NCI-H2029 (cell line): ENCODE measurements at regions not wholly inside any gene's neighbourhood (a gene's known extent, or its start where the extent isn't known, plus 50 kb on each side); places are given as distances from the start of the nearest gene placed in this dataset.
"Not testable (repeated sequence)": the region's sequence is repeated elsewhere in the genome, so short reads cannot be mapped to it uniquely, and the experiment has no call there.

Experiments used
- DNase-seq: peaks from one replicate; lab custom pipeline; 2025; lab: John Stamatoyannopoulos, UW

GRCh38 chr16:29199626-29200025 lies 206.9 kb downstream of the NPIPB11 start:
- DNase-seq: not testable (repeated sequence)

- DNase-seq: no peak
These were observed 207.6 kb downstream of the NPIPB11 start for GRCh38 chr16:29198731-29199521.

GRCh38 chr16:29198231-29198630 lies 208.3 kb downstream of the NPIPB11 start:
- DNase-seq: no peak

GRCh38 chr16:29197494-29198100 lies 208.9 kb downstream of the NPIPB11 start:
- not testable (repeated sequence) for DNase-seq

GRCh38 chr16:29196746-29197145 lies 209.8 kb downstream of the NPIPB11 start:
- DNase-seq: not testable (repeated sequence)

GRCh38 chr16:29195116-29195872 lies 210.4 kb downstream of the LAT start:
- DNase-seq: not testable (repeated sequence)

GRCh38 chr16:29194185-29194844 lies 209.5 kb downstream of the LAT start:
- DNase-seq: not testable (repeated sequence)

GRCh38 chr16:29193634-29194033 lies 208.8 kb downstream of the LAT start:
- DNase-seq: not testable (repeated sequence)

GRCh38 chr16:29193248-29193574 lies 208.4 kb downstream of the LAT start:
- DNase-seq: not testable (repeated sequence)

GRCh38 chr16:29192329-29193247 lies 207.7 kb downstream of the LAT start:
- no peak for DNase-seq

- DNase-seq: not testable (repeated sequence)
These were observed 206.9 kb downstream of the LAT start for GRCh38 chr16:29191636-29192180.

- not testable (repeated sequence) for DNase-seq
These were observed 205.9 kb downstream of the LAT start for GRCh38 chr16:29190553-29191431.

- not testable (repeated sequence) for DNase-seq
These were observed 204.0 kb downstream of the LAT start for GRCh38 chr16:29188806-29189205.

- not testable (repeated sequence) for DNase-seq
These were observed 201.7 kb downstream of the LAT start for GRCh38 chr16:29186306-29187220.

- DNase-seq: not testable (repeated sequence)
These were observed 201.0 kb downstream of the LAT start for GRCh38 chr16:29185872-29186271.

GRCh38 chr16:29184738-29185438 lies 200.0 kb downstream of the LAT start:
- not testable (repeated sequence) for DNase-seq

- not testable (repeated sequence) for DNase-seq
These were observed 198.4 kb downstream of the LAT start for GRCh38 chr16:29182940-29183868.
